Ovary (tissue), 7 donors: ENCODE measurements at regions not wholly inside any gene's neighbourhood (a gene's known extent, or its start where the extent isn't known, plus 50 kb on each side); places are given as distances from the start of the nearest gene placed in this dataset.

Experiments used
- DNase-seq, 5 donors: peaks; one replicate each; pipeline ENCODE4 v3.0.0-alpha.2; 2019 to 2020
- H3K27ac ChIP-seq, 2 donors: fragments of 200-600 bp; one replicate each; pipeline versions ENCODE4 v1.5.1 to v1.8.0; 2019 to 2022
- H3K27me3 ChIP-seq: fragments of 200-600 bp; one replicate; pipeline ENCODE4 v1.8.0; 2022
- H3K36me3 ChIP-seq: fragments of 200-600 bp; sonication (generic); one replicate; pipeline ENCODE4 v1.5.1; 2019
- H3K4me1 ChIP-seq: one replicate; pipeline ENCODE4 v1.8.1; 2013; ENCODE audit warnings: mild to moderate bottlenecking, moderate library complexity; ENCODE audit not compliant: insufficient read depth
- H3K4me3 ChIP-seq: fragments of 200-600 bp; sonication (generic); one replicate; pipeline ENCODE4 v1.5.1; 2017
- H3K9me3 ChIP-seq, 2 donors: fragments of 200-600 bp in 1 of 2; sonication (generic) in 1 of 2; one replicate each; pipeline versions ENCODE4 v1.5.1 to v1.8.1; 2013 to 2019; ENCODE audit warnings: mild to moderate bottlenecking in 1 of 2, moderate library complexity in 1 of 2
- EP300 ChIP-seq: sonication (generic); formaldehyde crosslinking; IDR thresholded peaks from one replicate; pipeline ENCODE4 v1.6.1; 2017; ENCODE audit warnings: antibody characterized with exemption
- POLR2A ChIP-seq: fragments of 450-650 bp; IDR thresholded peaks from one replicate; pipeline ENCODE4 v1.6.1; 2017; ENCODE audit warnings: antibody characterized with exemption, mild to moderate bottlenecking, moderate library complexity
- WGBS, 3 donors: extraction: QIAGEN DNeasy Blood & Tissue Kit in 1 of 3; methylation state at CpG; one replicate each; pipeline versions ENCODE4 v1.1.5 to v1.1.7; 2013 to 2017; 5-methylcytosine and 5-hydroxymethylcytosine counted together
- intact Hi-C, 4 donors: fragments of 100-400 bp; cut with DNase I; formaldehyde crosslinking; loops; one replicate each; pipeline versions ENCODE4 v1.11.0 to v1.15.1; 2022 to 2023
- TF ChIP-seq, protein P1 (sequence below), 3 donors: fragments of 450-650 bp in 2 of 3; fragments of 200-600 bp in 1 of 3; IDR thresholded peaks; one replicate each; pipeline versions ENCODE4 v1.5.1 to v1.8.0; 2016 to 2022; ENCODE audit warnings: antibody characterized with exemption in 3 of 3, mild to moderate bottlenecking in 1 of 3
- donor health status: DM: no; HTN: no; CAD: no; lungs with moderate emphysema.
- donor health status: DM: no; HTN: no; CAD: no.
- donor health status: Bipolar disorder and iron deficiency.
- donor health status: DM: no; HTN: no; CAD: no.
- donor health status: DM: yes; HTN: yes; CAD: no.

GRCh38 chr5:82352146-82352791, 74.1 kb upstream of the RPS23 start:
- Histone ChIP-seq H3K9me3 (no peaks in the 10 kb centered on the region), H3K4me1 (peaks cover 4% of the 10 kb centered on the region), H3K36me3 (no peaks in the 10 kb centered on the region), H3K27me3 (no peaks in the 10 kb centered on the region), H3K27ac (no peak overlapping the region), H3K4me3 (no peak overlapping the region)
- DNase-seq, result no peak
- 64 to 82% (median 78%) methylated on average over 7 of the region's 7 CpGs for WGBS, 3 donors
- intact Hi-C loops, result loop anchor here in 2 of 4 donors (10.0 kb wide), 1 partner anchor 1213 kb away; no protein-coding TSS in a partner anchor
- TF ChIP-seq POLR2A, result no peak
- TF ChIP-seq, protein P1, sequence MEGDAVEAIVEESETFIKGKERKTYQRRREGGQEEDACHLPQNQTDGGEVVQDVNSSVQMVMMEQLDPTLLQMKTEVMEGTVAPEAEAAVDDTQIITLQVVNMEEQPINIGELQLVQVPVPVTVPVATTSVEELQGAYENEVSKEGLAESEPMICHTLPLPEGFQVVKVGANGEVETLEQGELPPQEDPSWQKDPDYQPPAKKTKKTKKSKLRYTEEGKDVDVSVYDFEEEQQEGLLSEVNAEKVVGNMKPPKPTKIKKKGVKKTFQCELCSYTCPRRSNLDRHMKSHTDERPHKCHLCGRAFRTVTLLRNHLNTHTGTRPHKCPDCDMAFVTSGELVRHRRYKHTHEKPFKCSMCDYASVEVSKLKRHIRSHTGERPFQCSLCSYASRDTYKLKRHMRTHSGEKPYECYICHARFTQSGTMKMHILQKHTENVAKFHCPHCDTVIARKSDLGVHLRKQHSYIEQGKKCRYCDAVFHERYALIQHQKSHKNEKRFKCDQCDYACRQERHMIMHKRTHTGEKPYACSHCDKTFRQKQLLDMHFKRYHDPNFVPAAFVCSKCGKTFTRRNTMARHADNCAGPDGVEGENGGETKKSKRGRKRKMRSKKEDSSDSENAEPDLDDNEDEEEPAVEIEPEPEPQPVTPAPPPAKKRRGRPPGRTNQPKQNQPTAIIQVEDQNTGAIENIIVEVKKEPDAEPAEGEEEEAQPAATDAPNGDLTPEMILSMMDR (IDR thresholded peaks at IDR 0.05), result peak in 1 of 3 donors; percentile 8

- no peak overlapping the region for H3K4me3 ChIP-seq
- intact Hi-C loops, result loop anchor here in 2 of 4 donors (10.0 kb wide), 1 partner anchor 1213 kb away; no protein-coding TSS in a partner anchor
- no peaks in the 10 kb centered on the region for H3K9me3 ChIP-seq
- H3K4me1 ChIP-seq, result peaks cover 3% of the 10 kb centered on the region
- WGBS, 3 donors, result 1 to 4% (median 2%) methylated on average over 2 of the region's 2 CpGs
- no peaks in the 10 kb centered on the region for H3K36me3 ChIP-seq
- TF ChIP-seq, protein P1 (IDR thresholded peaks at IDR 0.05), result peak; percentile 33 to 79 (median 75)
- TF ChIP-seq POLR2A (no peak), EP300 (no peak)
- no peaks in the 10 kb centered on the region for H3K27me3 ChIP-seq
- no peak for DNase-seq
- H3K27ac ChIP-seq, result no peak overlapping the region
Observed at GRCh38 chr5:82351754-82352145, 73.6 kb upstream of the RPS23 start.

GRCh38 chr5:82351297-82351696, 73.1 kb upstream of the RPS23 start:
- H3K9me3 ChIP-seq, result no peaks in the 10 kb centered on the region
- H3K27ac ChIP-seq, result no peak overlapping the region
- no peak overlapping the region for H3K4me3 ChIP-seq
- H3K4me1 ChIP-seq, result peaks cover 4% of the 10 kb centered on the region
- WGBS, 3 donors, result 88 to 97% (median 92%) methylated on average over 1 of the region's 1 CpG
- no peaks in the 10 kb centered on the region for H3K36me3 ChIP-seq
- intact Hi-C loops, result loop anchor here in 2 of 4 donors (10.0 kb wide), 1 partner anchor 1214 kb away; no protein-coding TSS in a partner anchor
- TF ChIP-seq EP300 (no peak), POLR2A (no peak)
- TF ChIP-seq, protein P1 (IDR thresholded peaks at IDR 0.05), result no peak
- DNase-seq, result no peak
- no peaks in the 10 kb centered on the region for H3K27me3 ChIP-seq

- H3K9me3 ChIP-seq, result no peaks in the 10 kb centered on the region
- TF ChIP-seq POLR2A, result no peak
- TF ChIP-seq, protein P1 (IDR thresholded peaks at IDR 0.05), result no peak
- TF ChIP-seq EP300, result no peak
- no peaks in the 10 kb centered on the region for H3K36me3 ChIP-seq
- H3K27me3 ChIP-seq, result no peaks in the 10 kb centered on the region
- H3K4me3 ChIP-seq, result no peak overlapping the region
- peak in 1 of 5 donors; percentile 24 for DNase-seq
- intact Hi-C loops, result loop anchor here in 2 of 4 donors (10.0 kb wide), 1 partner anchor 1215 kb away; no protein-coding TSS in a partner anchor
- peaks cover 4% of the 10 kb centered on the region for H3K4me1 ChIP-seq
- H3K27ac ChIP-seq, result no peak overlapping the region
- 86 to 90% (median 87%) methylated on average over 4 of the region's 4 CpGs for WGBS, 3 donors
Observed at GRCh38 chr5:82349652-82350051, 71.5 kb upstream of the RPS23 start.
